GM18873 (cell line): ENCODE measurements at regions not wholly inside any gene's neighbourhood (a gene's known extent, or its start where the extent isn't known, plus 50 kb on each side); places are given as distances from the start of the nearest gene placed in this dataset.

Source experiments
- ATAC-seq: cut with Tn5 transposase; IDR thresholded peaks from one replicate; pipeline ENCODE4 v1.9.1; 2021; ENCODE audit warnings: mild to moderate bottlenecking, moderate library complexity, moderate number of reproducible peaks; ENCODE audit not compliant: unreplicated experiment, low FRiP score

DNA sequence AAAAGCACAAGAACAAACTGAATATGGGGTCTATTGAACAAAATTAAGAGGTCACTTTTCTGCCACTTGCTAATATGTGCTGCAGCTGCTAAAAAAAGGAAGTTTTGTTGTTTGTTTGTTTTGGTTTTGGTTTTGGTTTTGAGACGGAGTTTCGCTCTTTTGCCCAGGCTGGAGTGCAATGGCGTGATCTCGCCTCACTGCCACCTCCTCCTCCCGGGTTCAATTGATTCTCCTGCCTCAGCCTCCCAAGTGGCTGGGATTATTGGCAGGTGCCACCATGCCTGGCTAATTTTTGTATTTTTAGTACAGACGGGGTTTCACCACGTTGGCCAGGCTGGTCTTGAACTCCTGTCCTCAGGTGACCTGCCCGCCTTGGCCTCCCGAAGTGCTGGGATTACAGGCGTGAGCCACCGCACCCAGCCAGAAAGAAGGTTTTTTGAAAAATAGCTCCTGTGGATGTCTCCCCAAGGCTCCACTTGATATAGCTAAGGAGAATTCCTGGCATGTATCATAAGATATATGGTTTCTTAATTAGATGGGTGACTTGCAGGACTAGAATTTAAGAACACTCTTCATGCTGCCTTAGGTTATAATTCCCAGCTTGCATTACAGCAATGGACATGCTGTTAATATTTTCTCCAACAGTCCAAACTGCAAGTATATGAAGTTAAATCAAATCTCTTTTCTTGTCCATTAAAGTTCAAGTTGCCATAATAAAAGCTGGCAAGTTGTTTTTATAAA, 237.6 kb upstream of the AMIGO2 start:
- peak; percentile 65 for ATAC-seq

DNA sequence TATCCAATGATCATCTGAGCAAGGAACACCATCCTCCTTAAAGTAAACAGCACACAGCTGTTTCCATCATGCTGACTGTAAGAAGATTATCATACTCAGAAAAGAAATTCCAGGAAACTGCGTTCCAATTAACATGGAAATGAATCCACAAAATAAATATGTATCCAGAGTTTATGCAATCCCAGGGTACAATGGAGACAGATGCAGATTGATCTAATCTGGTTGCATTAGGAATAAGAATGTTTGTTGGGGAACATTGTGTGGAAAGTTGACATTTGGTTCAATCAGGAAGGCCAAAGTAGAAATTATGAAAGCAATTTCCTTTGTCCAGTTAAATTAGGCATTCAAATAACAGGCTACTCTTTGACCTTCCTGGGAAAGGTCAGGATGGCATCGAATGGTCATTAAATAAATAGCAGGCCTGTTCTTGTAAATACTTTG, 236.9 kb upstream of the AMIGO2 start:
- no peak for ATAC-seq

DNA sequence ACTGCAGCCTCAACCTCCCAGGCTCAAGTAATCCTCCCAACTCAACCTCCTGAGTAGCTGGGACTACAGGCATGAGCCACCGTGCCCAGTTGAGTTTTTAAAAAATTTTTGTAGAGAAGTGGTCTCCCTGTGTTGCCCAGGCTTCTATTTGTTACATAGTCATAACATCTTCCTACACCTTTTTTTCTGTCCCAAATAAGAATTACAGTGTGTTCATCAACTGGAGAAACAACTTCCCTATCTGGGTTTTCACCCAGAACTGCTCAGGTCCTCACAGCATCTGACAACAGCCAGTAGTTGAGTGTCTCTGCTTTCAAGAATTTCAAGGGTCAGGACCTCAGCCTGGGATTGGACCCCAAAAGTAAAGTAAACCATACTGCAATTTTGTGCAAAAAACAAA, 235.2 kb upstream of the AMIGO2 start:
- ATAC-seq, result no peak

DNA sequence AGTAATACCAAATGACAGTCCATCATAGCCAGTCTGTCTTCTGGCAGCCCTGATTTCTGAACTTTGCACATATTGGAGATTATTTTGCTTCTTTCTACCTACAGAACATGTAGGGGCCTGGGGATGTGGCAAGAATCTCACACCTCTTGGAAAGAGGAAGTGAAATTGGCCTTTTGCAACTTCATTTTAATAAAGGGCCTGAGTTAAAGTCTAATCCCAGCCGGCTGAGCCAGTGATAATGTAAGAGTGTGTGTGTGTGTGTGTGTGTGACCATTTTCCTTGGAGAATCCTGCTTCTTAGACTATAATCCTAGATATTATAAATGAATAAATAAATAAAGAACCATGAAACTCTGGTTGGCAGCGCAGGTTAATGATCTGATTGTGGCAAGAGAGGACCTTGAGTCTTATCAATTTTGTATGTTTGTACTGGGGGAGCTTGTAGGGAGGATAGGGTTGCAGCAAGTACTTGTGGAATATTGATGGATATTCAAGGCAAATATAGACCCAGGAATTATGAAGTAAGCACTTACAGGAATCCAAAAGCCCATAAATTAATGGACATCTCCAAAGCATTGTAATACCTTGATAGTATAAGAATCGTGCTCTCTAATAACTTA, 233.2 kb upstream of the AMIGO2 start:
- peak; percentile 81 for ATAC-seq

DNA sequence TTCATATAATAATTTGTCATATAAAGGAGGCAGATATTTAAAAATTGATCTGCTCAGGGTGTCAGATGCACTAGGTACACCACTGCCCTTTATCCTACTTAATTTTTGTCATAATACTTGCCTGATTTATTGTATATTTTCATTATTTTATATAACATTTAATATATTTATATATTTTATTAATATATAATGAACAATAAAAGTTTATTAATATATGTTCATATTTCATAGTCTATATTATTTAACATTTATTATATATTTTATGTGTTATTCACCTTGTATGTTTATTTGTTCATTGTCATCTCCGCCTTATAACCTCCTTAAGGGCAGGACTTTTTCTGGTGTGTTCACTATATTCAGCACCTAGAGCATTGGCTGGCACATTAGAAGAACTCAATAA, 232.4 kb upstream of the AMIGO2 start:
- ATAC-seq, result no peak

DNA sequence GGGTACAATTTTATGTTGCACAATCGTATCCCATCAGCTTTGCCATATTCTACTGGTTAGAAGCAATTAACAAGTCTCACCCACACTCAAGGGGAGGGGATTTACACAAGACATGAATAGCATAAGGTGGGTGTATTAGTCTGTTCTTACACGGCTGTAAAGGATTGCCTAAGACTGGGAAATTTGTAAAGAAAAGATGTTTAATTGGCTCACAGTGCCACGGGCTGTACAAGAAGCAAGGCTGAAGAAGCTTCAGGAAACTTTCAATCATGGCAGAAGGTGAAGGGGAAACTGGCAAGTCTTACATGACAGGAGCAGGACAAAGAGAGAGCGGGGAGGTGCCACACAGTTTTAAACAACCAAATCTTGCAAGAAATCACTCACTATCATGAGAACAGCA, 231.8 kb upstream of the AMIGO2 start:
- no peak for ATAC-seq

DNA sequence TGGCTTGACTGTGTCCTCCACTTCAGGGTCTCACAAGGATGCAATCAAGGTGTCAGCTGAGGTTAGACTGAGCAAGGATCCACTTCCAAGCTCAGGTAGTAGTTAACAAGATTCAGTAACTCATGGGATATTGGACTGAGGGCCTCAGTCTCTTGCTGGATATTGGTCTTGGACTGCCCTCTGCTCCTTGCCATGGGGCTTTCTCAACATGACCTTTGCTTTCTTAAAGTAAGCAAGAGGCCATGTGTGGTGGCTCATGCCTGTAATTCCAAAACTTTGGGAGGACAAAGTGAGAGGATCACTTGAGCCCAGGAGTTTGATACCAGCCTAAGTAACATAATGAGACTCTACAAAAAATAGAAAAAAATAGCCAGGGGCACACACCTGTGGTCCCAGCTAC, 231.3 kb upstream of the AMIGO2 start:
- no peak for ATAC-seq

DNA sequence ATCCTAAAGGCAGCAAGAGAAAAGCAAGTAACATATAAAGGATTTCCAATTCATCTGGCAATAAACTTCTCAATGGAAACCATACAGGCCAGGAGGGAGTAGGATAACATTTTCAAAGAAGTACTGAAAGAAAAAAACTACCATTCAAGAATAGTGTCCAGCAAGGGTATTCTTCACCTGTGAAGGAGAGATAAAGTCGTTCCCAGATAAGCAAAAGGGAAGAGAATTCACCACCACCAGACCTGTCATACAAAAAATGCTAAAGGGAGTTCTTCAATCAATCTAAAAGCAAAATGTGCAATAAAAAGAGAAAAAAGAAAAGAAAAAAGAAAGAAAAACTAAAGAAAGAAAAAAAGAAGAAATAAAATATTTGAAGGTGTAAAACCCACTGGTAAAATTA, 228.9 kb upstream of the AMIGO2 start:
- ATAC-seq, result no peak

DNA sequence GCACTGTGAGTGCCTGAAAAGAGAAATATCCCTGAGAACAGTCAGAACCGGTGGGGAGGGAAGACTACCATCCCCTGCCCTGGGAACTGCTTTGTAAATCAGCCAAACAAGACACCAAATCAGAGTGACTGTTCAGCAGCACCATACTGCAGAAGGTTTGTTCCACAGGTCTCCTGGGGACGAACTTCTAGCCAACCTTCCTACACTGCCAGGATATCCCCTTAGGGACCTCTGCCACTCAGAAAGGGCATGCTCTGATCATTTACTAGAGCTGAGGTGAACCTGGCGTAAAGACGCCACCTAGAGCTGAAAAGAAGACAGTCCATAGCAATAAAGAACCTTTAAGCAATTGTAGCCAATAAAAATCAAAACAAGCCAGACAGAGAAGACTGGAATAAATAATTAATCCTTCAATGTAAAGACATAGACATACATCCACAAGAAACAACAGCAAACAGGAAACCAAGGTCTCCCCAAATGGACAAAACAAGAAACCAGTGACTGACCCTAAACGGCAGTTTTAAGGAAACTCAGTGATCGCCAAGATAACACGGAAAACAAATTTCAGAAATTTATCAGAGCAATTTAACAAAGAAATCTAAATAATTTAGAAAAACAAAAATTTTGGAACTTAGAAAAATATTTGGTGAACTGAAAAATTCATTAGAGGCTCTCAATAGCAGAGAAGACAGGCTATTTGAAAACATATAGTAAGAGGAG, 228.1 kb upstream of the AMIGO2 start:
- ATAC-seq, result peak; percentile 75

DNA sequence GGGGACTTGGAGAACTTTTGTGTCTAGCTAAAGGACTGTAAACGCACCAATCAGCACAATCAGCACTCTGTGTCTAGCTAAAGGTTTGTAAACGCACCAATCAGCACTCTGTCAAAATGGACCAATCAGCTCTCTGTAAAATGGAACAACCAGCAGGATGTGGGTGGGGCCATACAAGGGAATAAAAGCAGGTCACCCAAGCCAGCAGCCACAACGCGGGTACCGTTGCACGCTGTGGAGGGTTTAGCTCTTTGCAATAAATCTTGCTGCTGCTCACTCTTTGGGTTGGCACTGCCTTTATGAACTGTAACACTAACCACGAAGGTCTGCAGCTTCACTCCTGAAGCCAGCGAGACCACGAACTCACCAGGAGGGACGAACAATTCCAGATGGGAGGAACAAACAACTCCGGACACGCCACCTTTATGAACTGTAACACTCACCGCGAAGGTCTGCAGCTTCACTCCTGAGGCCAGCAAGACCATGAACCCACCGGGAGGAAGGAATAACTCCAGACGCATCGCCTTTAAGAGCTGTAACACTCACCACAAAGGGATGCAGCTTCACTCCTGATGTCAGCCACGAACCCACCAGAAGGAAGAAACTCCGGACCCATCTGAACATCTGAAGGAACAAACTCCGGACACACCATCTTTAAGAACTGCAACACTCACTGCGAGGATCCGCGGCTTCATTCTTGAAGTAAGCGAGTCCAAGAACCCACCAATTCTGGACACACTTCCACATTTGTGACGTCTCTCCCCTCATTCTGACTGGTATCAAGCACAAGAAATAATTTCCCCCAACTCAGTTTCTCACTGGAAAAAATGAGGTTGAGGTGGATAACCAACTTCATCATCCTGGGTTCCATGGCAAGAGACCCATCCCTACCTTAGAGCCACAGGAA, 227.3 kb upstream of the AMIGO2 start:
- ATAC-seq, result peak; percentile 9

DNA sequence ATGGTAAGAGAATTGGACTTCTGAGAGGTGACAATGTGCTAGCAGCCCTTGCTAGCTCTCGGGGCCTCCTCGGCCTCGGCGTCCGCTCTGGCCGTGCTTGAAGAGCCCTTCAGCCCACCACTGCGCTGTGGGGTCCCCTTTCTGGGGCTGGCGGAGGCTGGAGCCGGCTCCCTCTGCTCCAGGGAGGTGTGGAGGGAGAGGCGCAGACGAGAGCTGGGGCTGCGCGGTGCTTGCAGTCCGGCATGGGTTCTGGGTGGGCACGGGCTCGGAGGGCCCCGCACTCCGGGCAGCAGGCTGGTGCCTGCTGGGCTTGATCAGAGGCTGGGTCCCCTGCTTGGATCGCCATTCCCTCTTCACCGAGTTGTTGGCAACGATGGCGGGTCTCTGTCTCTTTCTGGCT, 226.4 kb upstream of the AMIGO2 start:
- ATAC-seq, result no peak

DNA sequence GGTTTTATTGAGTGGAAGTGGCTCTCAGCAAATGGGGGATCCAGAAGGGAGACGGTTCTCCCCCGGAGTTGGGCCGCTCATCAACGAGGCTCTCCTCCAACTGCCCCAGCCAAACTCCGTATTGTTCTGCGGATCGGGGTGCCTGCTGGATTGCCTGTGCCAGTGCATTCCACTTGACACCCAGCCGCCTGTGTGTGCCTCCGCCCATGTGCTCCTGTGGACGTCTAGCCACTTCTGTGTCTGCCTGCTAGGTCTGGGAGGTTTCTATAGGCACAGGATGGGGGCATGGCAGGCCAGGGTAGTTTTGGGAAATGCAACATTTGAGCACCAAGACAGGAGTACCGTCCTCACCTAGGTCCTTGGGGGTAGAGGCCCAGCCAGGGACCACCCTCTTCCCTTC, 225.7 kb upstream of the AMIGO2 start:
- no peak for ATAC-seq

DNA sequence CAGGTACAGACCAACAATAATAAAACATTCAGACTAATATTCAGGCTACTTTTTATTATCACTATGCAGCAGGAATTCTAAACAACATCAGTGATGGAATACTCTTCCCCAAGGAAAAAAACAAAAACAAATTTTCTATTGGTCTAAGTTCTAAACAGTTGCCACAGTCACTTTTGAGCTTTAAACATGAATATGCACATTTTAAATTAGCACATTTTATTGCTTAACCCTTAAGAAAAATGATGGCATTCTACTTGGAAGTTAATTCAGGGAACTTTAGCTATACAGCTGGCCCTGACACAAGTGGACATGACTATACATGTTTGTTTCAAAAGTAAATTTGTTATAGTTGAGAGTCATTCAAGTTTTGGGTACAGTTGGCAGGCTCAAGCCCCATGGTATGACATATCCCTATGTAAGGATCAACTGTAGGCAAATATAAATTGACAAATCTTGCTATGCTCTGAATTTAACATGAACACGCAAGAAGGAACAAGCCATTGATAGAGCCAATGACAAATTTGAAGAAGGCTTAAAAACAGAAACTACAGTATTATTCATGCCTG, 224.3 kb upstream of the AMIGO2 start:
- ATAC-seq, result no peak

DNA sequence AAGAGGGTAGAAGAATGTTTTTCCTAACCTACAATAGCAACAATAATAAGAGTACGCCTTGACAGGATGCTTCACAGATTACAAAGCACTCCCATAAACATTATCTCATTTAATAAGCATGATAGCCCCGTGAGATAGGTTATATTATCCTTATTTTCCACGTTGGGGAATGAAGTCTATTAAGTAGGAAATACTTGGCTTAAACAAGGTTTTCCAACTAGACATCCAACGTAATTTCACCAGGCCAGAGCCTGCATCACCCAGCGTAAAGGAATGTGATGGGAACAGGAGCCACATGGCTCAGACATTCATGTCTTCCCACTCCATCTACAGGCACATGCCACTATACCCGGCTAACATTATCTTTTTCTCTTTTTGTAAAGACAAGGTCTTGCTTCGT, 223.4 kb upstream of the AMIGO2 start:
- ATAC-seq, result no peak

DNA sequence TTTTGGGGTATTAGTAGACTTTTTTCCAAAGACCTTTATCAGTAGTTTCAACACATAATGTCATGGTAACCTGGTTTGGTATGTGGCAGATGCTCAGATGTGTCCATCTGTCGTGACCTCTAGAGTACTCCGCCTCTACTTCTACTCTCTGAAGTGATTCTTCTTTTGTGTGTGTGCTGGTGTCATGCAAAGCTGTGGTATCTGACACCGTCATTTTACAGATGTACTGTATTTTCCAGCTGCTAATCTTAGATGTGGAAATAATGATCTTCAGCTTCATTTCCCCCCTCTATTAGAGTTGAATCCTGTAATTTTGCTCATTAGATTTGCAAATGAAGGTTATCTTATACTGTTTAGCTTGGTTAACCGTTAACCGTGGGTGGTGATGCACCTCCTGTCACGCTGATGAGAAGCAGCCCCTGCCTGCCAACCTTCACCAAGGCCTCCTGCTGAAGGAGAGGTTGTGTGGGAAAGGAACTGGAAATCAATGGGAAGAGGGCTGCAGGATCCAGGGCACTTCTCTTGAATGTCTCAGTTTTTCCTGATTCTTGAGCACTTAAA, 222.4 kb upstream of the AMIGO2 start:
- ATAC-seq, result no peak

DNA sequence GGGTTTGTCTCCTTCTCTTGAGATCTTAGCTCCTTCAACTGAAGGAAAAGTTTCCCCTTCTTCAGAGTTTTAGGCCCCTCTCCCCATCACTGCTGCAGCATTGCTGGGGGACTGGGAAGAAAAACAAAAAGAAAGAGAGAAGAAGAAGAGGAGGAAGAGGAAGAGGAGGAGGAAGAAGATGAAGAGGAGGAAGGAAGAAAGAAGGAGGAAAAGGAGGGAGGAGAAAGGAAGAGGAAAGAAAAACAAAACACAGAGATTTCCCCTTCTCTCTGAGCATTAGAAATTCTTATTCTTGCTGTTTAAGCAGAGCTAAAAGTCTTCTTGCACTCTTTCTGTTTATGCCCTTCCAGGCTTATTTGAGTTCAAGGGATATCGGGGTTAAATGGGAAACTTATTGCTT, 219.8 kb upstream of the AMIGO2 start:
- no peak for ATAC-seq

DNA sequence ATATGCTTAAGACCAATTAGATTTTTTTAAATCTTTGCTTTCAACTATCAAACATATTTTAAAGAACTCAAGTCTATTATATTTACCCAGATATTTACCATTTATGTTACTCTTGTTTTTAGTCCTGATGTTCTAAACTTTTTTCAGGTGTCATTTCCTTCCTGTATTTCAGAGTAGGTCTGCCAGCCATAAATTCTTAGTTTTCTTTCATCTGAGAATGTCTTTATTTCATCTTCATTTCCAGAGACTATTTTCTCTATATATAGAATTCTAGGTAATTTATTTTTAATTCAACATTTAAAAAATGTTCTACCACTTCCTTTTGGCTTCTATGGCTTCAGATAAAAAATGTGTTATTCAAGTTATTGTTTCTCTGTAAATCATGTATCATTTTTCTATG, 218.2 kb upstream of the AMIGO2 start:
- ATAC-seq, result no peak

DNA sequence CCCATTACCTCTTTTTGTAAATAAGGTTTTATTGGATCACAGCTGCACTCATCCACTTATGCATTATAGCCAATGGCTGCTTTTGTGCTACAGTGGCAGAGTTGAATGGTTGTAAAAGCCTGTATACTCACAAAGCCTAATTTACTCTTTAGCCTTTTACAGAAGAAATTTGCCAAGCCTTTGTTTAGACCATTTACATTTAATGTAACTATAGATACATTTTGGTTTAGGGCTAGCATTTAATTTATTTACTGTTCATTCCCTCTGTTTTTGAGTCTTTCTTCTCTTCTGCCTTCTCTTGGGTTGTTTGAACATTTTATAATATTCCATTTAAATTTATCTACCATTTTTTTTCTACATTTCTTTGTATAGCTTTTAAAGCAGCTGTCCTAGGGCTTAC, 217.1 kb upstream of the AMIGO2 start:
- ATAC-seq, result no peak

DNA sequence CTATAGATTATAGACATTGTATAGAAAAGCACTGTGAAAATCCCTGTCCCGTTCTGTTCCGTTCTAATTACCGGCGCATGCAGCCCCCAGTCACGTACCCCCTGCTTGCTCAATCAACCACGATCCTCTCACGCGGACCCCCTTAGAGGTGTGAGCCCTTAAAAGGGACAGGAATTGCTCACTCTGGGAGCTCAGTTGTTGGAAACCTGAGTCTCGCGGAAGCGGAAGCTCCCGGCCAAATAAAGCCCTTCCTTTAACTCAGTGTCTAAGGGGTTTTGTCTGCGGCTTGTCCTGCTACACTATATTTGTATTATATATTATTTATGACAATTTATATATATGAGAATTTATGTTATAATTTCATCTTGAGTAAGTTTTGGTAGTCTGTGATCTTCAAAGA, 213.6 kb upstream of the AMIGO2 start:
- ATAC-seq, result no peak

DNA sequence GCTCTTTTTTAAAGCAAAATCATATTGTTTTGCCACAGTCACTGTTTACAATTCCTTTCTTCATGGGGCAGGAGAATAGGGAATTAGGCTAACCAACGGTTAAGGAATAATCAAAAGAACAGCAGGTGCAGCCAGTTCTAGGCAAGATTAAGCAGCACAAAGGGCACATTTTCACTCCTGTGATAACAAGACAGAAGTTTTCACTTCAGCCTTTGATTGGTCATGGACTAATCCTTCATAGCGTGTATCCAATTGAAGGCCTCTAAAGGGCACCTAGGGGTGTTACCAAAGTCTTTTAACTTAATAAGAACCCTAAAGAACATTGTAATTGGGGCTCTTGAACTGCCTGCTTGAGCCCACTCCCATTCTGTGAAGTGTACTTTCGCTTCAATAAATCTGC, 206.9 kb upstream of the AMIGO2 start:
- no peak for ATAC-seq
